ENCODE measurements at regions not wholly inside any gene's neighbourhood (a gene's known extent, or its start where the extent isn't known, plus 50 kb on each side); places are given as distances from the start of the nearest gene placed in this dataset.

GRCh38 chr6:144681334-144681733 lies 396.2 kb downstream of the UTRN start:
- TF ChIP-seq ZBTB7A (IDR thresholded peaks at IDR 0.05; ENCODE audit: low read depth) (no peak), TCF12 (IDR thresholded peaks at IDR 0.05; ENCODE audit: low read depth) (no peak), REST (IDR thresholded peaks at IDR 0.05; ENCODE audit: low read depth) (no peak), TAF1 (IDR thresholded peaks at IDR 0.05; ENCODE audit: low read depth) (no peak), YY1 (IDR thresholded peaks at IDR 0.05; ENCODE audit: low read depth) (no peak), CEBPB (IDR thresholded peaks at IDR 0.05) (no peak), EP300 (IDR thresholded peaks at IDR 0.05; ENCODE audit: borderline replicate concordance) (no peak), CREB1 (IDR thresholded peaks at IDR 0.05; ENCODE audit: low read depth) (no peak), TEAD4 (IDR thresholded peaks at IDR 0.05) (no peak), EGR1 (IDR thresholded peaks at IDR 0.05) (no peak), USF1 (IDR thresholded peaks at IDR 0.05) (no peak), FOXM1 (IDR thresholded peaks at IDR 0.05; ENCODE audit: borderline replicate concordance, low read depth) (no peak), RAD21 (IDR thresholded peaks at IDR 0.05; ENCODE audit: low read depth) (no peak), NFIC (IDR thresholded peaks at IDR 0.05) (no peak)
- TF ChIP-seq, protein P1, sequence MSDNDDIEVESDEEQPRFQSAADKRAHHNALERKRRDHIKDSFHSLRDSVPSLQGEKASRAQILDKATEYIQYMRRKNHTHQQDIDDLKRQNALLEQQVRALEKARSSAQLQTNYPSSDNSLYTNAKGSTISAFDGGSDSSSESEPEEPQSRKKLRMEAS (IDR thresholded peaks at IDR 0.05) = no peak

GRCh38 chr6:144683216-144684070 lies 398.3 kb downstream of the UTRN start:
- TF ChIP-seq EGR1 (IDR thresholded peaks at IDR 0.05) (no peak), RAD21 (IDR thresholded peaks at IDR 0.05; ENCODE audit: low read depth) (no peak), TAF1 (IDR thresholded peaks at IDR 0.05; ENCODE audit: low read depth) (no peak), EP300 (IDR thresholded peaks at IDR 0.05; ENCODE audit: borderline replicate concordance) (no peak), FOXM1 (IDR thresholded peaks at IDR 0.05; ENCODE audit: borderline replicate concordance, low read depth) (no peak), USF1 (IDR thresholded peaks at IDR 0.05) (no peak), CREB1 (IDR thresholded peaks at IDR 0.05; ENCODE audit: low read depth) (no peak)

DNA sequence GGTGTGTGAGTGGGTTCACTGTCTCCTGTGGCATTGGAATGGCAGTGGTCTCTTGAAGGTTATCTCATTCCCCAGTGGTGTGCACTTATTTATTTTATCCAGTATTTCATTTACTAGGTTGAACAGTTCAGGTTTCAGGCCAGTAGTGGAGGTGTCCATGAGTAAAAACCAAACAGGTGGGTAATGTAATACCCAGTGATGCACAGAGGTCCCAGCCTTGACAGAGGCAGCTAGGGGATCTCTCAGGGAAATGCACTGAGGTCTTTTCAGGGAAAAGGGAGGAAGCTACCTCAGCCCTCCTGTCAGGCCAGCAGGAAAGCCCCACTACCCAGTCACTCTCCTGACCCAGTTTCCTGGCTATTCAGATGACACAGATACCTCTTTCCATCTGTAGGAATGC lies 403.6 kb downstream of the UTRN start:
- no peak for TF ChIP-seq YY1 (IDR thresholded peaks at IDR 0.05; ENCODE audit: low read depth)
- TF ChIP-seq CEBPB (IDR thresholded peaks at IDR 0.05) = no peak
- TF ChIP-seq USF1 (IDR thresholded peaks at IDR 0.05) = no peak
- TF ChIP-seq, protein P1 (IDR thresholded peaks at IDR 0.05) = no peak
- TF ChIP-seq TCF12 (IDR thresholded peaks at IDR 0.05; ENCODE audit: low read depth) = no peak
- TF ChIP-seq RAD21 (IDR thresholded peaks at IDR 0.05; ENCODE audit: low read depth) = no peak
- TF ChIP-seq TEAD4 (IDR thresholded peaks at IDR 0.05) = no peak
- TF ChIP-seq REST (IDR thresholded peaks at IDR 0.05; ENCODE audit: low read depth) = no peak
- TF ChIP-seq EP300 (IDR thresholded peaks at IDR 0.05; ENCODE audit: borderline replicate concordance) = no peak
- no peak for TF ChIP-seq FOXM1 (IDR thresholded peaks at IDR 0.05; ENCODE audit: borderline replicate concordance, low read depth)
- TF ChIP-seq TAF1 (IDR thresholded peaks at IDR 0.05; ENCODE audit: low read depth) = no peak
- TF ChIP-seq NFIC (IDR thresholded peaks at IDR 0.05) = no peak
- TF ChIP-seq ZBTB7A (IDR thresholded peaks at IDR 0.05; ENCODE audit: low read depth) = no peak
- TF ChIP-seq EGR1 (IDR thresholded peaks at IDR 0.05) = no peak
- no peak for TF ChIP-seq CREB1 (IDR thresholded peaks at IDR 0.05; ENCODE audit: low read depth)

GRCh38 chr6:144689503-144690040 lies 404.4 kb downstream of the UTRN start:
- TF ChIP-seq ZBTB7A (IDR thresholded peaks at IDR 0.05; ENCODE audit: low read depth) (no peak), YY1 (IDR thresholded peaks at IDR 0.05; ENCODE audit: low read depth) (no peak), RAD21 (IDR thresholded peaks at IDR 0.05; ENCODE audit: low read depth) (no peak), CREB1 (IDR thresholded peaks at IDR 0.05; ENCODE audit: low read depth) (no peak), USF1 (IDR thresholded peaks at IDR 0.05) (no peak), FOXM1 (IDR thresholded peaks at IDR 0.05; ENCODE audit: borderline replicate concordance, low read depth) (no peak), NFIC (IDR thresholded peaks at IDR 0.05) (no peak), TAF1 (IDR thresholded peaks at IDR 0.05; ENCODE audit: low read depth) (no peak), REST (IDR thresholded peaks at IDR 0.05; ENCODE audit: low read depth) (no peak), EP300 (IDR thresholded peaks at IDR 0.05; ENCODE audit: borderline replicate concordance) (no peak), TEAD4 (IDR thresholded peaks at IDR 0.05) (no peak)
- TF ChIP-seq, protein P1 (IDR thresholded peaks at IDR 0.05) = no peak
